IMR-90 (cell line): ENCODE measurements at regions not wholly inside any gene's neighbourhood (a gene's known extent, or its start where the extent isn't known, plus 50 kb on each side); places are given as distances from the start of the nearest gene placed in this dataset.

Experiments used
- ATAC-seq: fragments of 200-7000 bp; cut with Tn5 transposase; 2 replicates; pipeline ENCODE4 v1.9.1; 2020; ENCODE audit warnings: low read depth, mild to moderate bottlenecking, moderate library complexity
- BruUV-seq: library from RNA; stranded (reverse); fragments of 400-500 nt; replicated peaks from 2 replicates; lab custom pipeline; 2021; lab: Mats Ljungman, UMichigan
- CTCF ChIA-PET: fragments of 300-600 bp; formaldehyde crosslinking; extraction: SDS; loops from one replicate; lab custom pipeline; 2021; ENCODE audit warnings: antibody characterized with exemption; lab: Yijun Ruan, JAX
- POLR2A ChIA-PET: fragments of 300-600 bp; sonication (Branson Sonifier 250); formaldehyde crosslinking; loops from one replicate; lab custom pipeline; 2022; ENCODE audit warnings: antibody characterized with exemption; ENCODE audit not compliant: unreplicated experiment; lab: Charles Lee
- DNase-seq: peaks from one replicate; pipeline ENCODE4 v3.0.0; 2013
- H2AFZ ChIP-seq: replicated peaks from 2 replicates; pipeline ENCODE3; 2013; ENCODE audit warnings: low read length, mild to moderate bottlenecking; ENCODE audit not compliant: poor library complexity
- H2AK5ac ChIP-seq: 2 replicates; pipeline ENCODE4 v1.6.1; 2013; ENCODE audit warnings: low read depth, low read length, inconsistent platforms
- H2AK9ac ChIP-seq: replicated peaks from 2 replicates; pipeline ENCODE3; 2013; ENCODE audit warnings: mild to moderate bottlenecking, low read depth, low read length, moderate library complexity; ENCODE audit not compliant: poor library complexity
- H2BK120ac ChIP-seq: 2 replicates; pipeline ENCODE4 v1.6.1; 2013; ENCODE audit warnings: low read depth, low read length, inconsistent platforms
- H2BK15ac ChIP-seq: 3 replicates; pipeline ENCODE4 v1.6.1; 2013; ENCODE audit warnings: low read depth, low read length, inconsistent platforms
- H2BK20ac ChIP-seq: 2 replicates; pipeline ENCODE4 v1.6.1; 2013; ENCODE audit warnings: low read depth, mild to moderate bottlenecking, inconsistent platforms, low read length, moderate library complexity
- H2BK5ac ChIP-seq: 2 replicates; pipeline ENCODE4 v1.6.1; 2013; ENCODE audit warnings: mild to moderate bottlenecking, low read depth, low read length, inconsistent platforms; ENCODE audit not compliant: poor library complexity, severe bottlenecking
- H3K14ac ChIP-seq: replicated peaks from 2 replicates; pipeline ENCODE4 v1.6.1; 2013; ENCODE audit warnings: low read depth, low read length, inconsistent platforms
- H3K18ac ChIP-seq: 2 replicates; pipeline ENCODE4 v1.6.1; 2013; ENCODE audit warnings: low read depth, low read length, control low read depth
- H3K23ac ChIP-seq: 2 replicates; pipeline ENCODE4 v1.6.1; 2013; ENCODE audit warnings: low read depth, low read length, inconsistent platforms
- H3K27ac ChIP-seq: 2 replicates; pipeline ENCODE4 v1.5.1; 2013; ENCODE audit warnings: mild to moderate bottlenecking, control low read depth, low read length; ENCODE audit not compliant: insufficient read depth
- H3K27me3 ChIP-seq: 2 replicates; pipeline ENCODE4 v1.6.1; 2013; ENCODE audit warnings: low read length; ENCODE audit not compliant: control insufficient read depth, insufficient read depth
- H3K36me3 ChIP-seq: 2 replicates; pipeline ENCODE4 v1.6.1; 2013; ENCODE audit warnings: low read length, mixed read lengths; ENCODE audit not compliant: control insufficient read depth, insufficient read depth
- H3K4ac ChIP-seq: 2 replicates; pipeline ENCODE4 v1.6.1; 2013; ENCODE audit warnings: low read depth, low read length, inconsistent platforms
- H3K4me1 ChIP-seq: 2 replicates; pipeline ENCODE4 v1.6.1; 2013; ENCODE audit warnings: low read length, mixed read lengths; ENCODE audit not compliant: control insufficient read depth, insufficient read depth
- H3K4me2 ChIP-seq: 2 replicates; pipeline ENCODE4 v1.6.1; 2013; ENCODE audit warnings: low read depth, mild to moderate bottlenecking, control low read depth, low read length, moderate library complexity
- H3K4me3 ChIP-seq: 2 replicates; pipeline ENCODE4 v1.5.1; 2013; ENCODE audit warnings: low read depth, mild to moderate bottlenecking, control low read depth, low read length, moderate library complexity; ENCODE audit not compliant: insufficient read depth
- H3K56ac ChIP-seq: 2 replicates; pipeline ENCODE4 v1.6.1; 2013; ENCODE audit warnings: low read length, inconsistent platforms; ENCODE audit not compliant: insufficient read depth; ENCODE audit errors: extremely low read depth
- H3K79me1 ChIP-seq, 2 experiments: 2 replicates each; pipeline ENCODE4 v1.6.1; 2013; ENCODE audit warnings: low read length in 2 of 2, inconsistent platforms in 1 of 2, low read depth in 1 of 2
- H3K9ac ChIP-seq: 2 replicates; pipeline ENCODE4 v1.6.1; 2013; ENCODE audit warnings: low read depth, low read length, control low read depth
- H3K9me1 ChIP-seq: 2 replicates; pipeline ENCODE4 v1.6.1; 2013; ENCODE audit warnings: low read length, inconsistent platforms; ENCODE audit not compliant: insufficient read depth
- H3K9me3 ChIP-seq: 2 replicates; pipeline ENCODE4 v1.6.1; 2013; ENCODE audit warnings: low read length; ENCODE audit not compliant: control insufficient read depth, insufficient read depth
- H4K20me1 ChIP-seq: 2 replicates; pipeline ENCODE4 v1.6.1; 2013; ENCODE audit warnings: low read length, inconsistent platforms; ENCODE audit not compliant: insufficient read depth
- H4K5ac ChIP-seq: 2 replicates; pipeline ENCODE4 v1.6.1; 2013; ENCODE audit warnings: mild to moderate bottlenecking, low read depth, low read length, control low read depth
- H4K8ac ChIP-seq, 2 experiments: 2 replicates each; pipeline ENCODE4 v1.6.1; 2013; ENCODE audit warnings: low read depth in 2 of 2, low read length in 2 of 2, control low read depth in 1 of 2, inconsistent platforms in 1 of 2
- H4K91ac ChIP-seq: 2 replicates; pipeline ENCODE4 v1.6.1; 2013; ENCODE audit warnings: low read depth, low read length, inconsistent platforms; ENCODE audit not compliant: insufficient read depth
- CHD1 ChIP-seq: IDR thresholded peaks from 2 replicates; pipeline ENCODE4 v1.6.1; 2012; ENCODE audit warnings: low read depth, low read length, improper control_type of control experiment
- RFX5 ChIP-seq: IDR thresholded peaks from 2 replicates; pipeline ENCODE4 v1.8.0; 2012; ENCODE audit warnings: low read depth, mild to moderate bottlenecking, low read length, moderate library complexity
- WGBS, 2 experiments: methylation state at CpG; one replicate each; pipeline versions ENCODE4 v1.1.5 to v1.1.7; 2013; ENCODE audit warnings: missing lambda C conversion rate in 2 of 2; ENCODE audit not compliant: insufficient read length in 1 of 2; ENCODE audit errors: extremely low coverage in 2 of 2; 5-methylcytosine and 5-hydroxymethylcytosine counted together
- dilution Hi-C: fragments of 300-500 bp; cut with HindIII; formaldehyde crosslinking; loops from one replicate; pipeline ENCODE4 v1.14.3; 2018; ENCODE audit warnings: low sequenced_read_pairs; ENCODE audit not compliant: unreplicated experiment
- in situ Hi-C: fragments of 300-500 bp; cut with MboI; formaldehyde crosslinking; loops from 3 replicates; pipeline ENCODE4 v1.14.3; 2019; ENCODE audit warnings: low sequenced_read_pairs, inconsistent platforms, mixed read lengths
- intact Hi-C: fragments of 100-400 bp; cut with micrococcal nuclease; formaldehyde crosslinking; loops from 2 replicates; pipeline ENCODE4 v1.10.0; 2022

DNA sequence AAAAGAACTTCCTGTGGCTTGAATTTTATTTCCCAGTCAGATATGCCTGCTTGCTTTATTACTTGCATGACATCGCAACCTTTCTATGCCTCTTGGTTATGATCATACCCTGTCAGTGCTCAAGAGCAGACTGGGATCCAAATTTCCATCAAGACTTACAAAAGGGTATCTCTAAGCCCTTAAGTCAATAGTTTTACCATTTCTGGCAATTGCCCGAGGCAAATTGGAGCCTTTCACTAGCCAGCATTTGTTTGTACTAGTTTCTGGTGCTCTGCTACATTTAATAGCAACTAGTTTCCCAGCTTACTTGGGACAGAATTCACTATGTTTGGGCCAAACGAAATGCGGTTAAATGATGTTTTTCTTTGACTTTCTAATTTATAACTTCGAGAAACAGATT is 73.2 kb upstream of the ITM2A start:
- Histone ChIP-seq H2BK120ac (no peak overlapping the region), H3K14ac (no peak overlapping the region)
- POLR2A ChIA-PET, result no interaction called here

More for the DNA sequence above, 73.2 kb upstream of the ITM2A start:
- no peak overlapping the region for H4K5ac ChIP-seq
- in situ Hi-C loops (no loop called here), intact Hi-C loops (no loop called here), dilution Hi-C loops (no loop called here)
- H3K4me3 ChIP-seq, result no peak overlapping the region
- TF ChIP-seq CHD1 (no peak), RFX5 (no peak)
- H3K56ac ChIP-seq, result no peak overlapping the region
- no peak overlapping the region for H2BK20ac ChIP-seq
- H3K18ac ChIP-seq, result no peak overlapping the region
- no peaks in the 10 kb centered on the region for H3K9me3 ChIP-seq
- no peaks in the 10 kb centered on the region for H4K20me1 ChIP-seq
- H3K27me3 ChIP-seq, result no peaks in the 10 kb centered on the region
- ATAC-seq (no peak), DNase-seq (no peak)
- H3K79me1 ChIP-seq, result no peaks in the 10 kb centered on the region
- no peak overlapping the region for H2BK15ac ChIP-seq
- CTCF ChIA-PET, result no interaction called here
- H3K4ac ChIP-seq, result no peak overlapping the region
- H4K91ac ChIP-seq, result no peak overlapping the region
- H2AFZ ChIP-seq, result no peak overlapping the region
- no peaks in the 10 kb centered on the region for H3K4me1 ChIP-seq
- no peak overlapping the region for H2AK5ac ChIP-seq
- H2AK9ac ChIP-seq, result no peak overlapping the region
- H4K8ac ChIP-seq, result no peak overlapping the region
- H3K9ac ChIP-seq, result no peak overlapping the region
- no peak overlapping the region for H3K4me2 ChIP-seq
- no TSS peak for BruUV-seq
- H3K23ac ChIP-seq, result no peak overlapping the region
- WGBS, 2 experiments, result no CpG with 5 or more reads among the region's 5 CpGs
- H3K9me1 ChIP-seq, result no peaks in the 10 kb centered on the region
- no peaks in the 10 kb centered on the region for H3K36me3 ChIP-seq
- H2BK5ac ChIP-seq, result no peak overlapping the region
- no peak overlapping the region for H3K27ac ChIP-seq
